ENCODE measurements at regions not wholly inside any gene's neighbourhood (a gene's known extent, or its start where the extent isn't known, plus 50 kb on each side); places are given as distances from the start of the nearest gene placed in this dataset.
"Not testable (repeated sequence)": the region's sequence is repeated elsewhere in the genome, so short reads cannot be mapped to it uniquely, and the experiment has no call there.

DNA sequence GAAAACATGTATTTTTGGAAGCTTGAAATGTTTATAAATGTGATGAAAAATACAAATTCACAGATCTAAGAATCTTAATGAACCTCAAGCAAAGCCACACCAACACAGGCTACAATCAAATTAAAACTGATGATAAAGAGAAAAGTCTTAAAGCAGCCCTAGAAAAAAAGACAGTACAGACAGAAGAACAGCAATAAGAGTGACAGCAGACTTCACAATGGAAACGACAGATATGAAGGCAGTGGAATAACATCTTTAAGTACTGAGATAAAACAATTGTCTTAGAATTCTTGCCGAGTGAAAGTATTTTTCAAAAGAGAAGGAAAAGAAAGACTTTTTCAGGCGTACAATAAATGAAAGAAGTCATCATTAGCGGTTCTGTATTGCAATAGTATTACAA is 423.6 kb upstream of the LCORL start:
- no peak for DNase-seq (ENCODE audit: low read depth)

DNA sequence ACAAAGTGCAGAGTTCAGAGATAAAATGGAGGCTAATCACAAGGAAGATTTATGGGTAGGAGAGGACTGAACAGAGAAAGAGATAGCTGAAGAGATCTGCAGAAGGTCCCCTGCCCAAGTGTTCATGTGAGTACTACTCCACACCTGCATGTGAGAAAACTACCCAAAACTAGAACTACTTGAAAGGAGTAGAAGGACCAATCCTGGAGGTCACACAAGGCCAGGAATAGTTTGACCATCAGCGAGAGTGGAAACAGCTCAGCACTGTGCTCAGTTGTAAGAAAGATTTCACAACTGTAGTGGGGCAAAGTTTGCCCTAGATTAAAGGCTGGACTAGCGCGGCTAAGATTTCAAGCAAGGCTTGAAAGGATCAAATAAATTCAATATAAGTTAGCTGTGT is 422.7 kb upstream of the LCORL start:
- no peak for DNase-seq (ENCODE audit: low read depth)

DNA sequence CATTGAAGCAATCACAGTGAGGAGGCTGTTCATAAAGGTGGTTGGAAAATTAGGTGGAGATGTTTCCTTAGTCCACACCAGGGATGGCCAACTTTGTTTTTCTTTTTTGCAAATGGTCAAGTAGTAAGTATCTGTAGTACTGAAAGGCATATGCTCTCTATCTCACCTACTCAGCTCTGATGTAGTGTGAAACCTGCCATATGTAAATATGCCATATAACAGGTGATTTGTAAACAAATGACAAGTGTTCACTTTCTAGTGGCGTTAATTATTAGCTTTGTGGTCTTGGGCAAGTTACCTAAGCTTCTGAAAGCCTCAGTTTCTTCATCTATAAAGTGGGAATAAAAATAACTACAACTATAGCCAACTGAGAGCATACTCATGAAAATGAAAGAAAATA is 421.4 kb upstream of the LCORL start:
- DNase-seq (ENCODE audit: low read depth) = no peak

DNA sequence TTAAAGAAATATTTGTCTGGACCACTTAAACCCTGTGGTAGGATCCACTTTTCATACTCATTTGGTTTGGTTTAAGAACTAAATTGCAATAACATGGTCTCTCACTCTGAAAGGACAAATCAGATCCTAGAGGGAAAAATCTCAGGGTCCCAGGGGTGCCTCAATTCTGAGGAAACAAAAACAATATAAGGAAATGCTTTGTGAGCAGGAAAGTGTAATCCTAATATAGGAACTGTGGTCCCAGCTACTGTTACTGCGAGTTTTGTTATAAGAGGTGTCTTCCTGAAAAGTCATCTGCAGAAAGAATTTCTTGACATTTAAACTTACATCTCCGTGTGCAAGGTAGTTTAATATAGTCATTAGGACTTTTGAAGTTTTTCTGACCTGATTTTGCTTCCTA is 420.1 kb upstream of the LCORL start:
- DNase-seq (ENCODE audit: low read depth) = no peak

DNA sequence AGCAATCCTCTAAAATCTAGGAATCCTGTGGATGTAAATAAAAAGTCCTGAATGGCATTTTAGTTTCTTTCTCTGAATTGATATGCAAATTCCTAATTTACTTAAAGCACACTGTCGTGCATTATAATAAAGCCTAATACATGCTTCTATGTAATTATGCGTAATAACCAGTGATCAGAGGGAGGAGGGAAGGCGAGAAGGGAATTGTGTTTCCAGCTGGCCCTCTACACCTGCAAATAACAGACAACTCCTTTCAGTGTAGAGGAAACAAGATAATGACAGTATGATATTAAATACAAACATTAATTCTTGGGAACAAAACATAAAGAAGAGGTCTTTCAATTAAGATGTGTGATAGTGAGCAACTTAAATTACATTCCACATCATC is 419.6 kb upstream of the LCORL start:
- DNase-seq (ENCODE audit: low read depth) = no peak

DNA sequence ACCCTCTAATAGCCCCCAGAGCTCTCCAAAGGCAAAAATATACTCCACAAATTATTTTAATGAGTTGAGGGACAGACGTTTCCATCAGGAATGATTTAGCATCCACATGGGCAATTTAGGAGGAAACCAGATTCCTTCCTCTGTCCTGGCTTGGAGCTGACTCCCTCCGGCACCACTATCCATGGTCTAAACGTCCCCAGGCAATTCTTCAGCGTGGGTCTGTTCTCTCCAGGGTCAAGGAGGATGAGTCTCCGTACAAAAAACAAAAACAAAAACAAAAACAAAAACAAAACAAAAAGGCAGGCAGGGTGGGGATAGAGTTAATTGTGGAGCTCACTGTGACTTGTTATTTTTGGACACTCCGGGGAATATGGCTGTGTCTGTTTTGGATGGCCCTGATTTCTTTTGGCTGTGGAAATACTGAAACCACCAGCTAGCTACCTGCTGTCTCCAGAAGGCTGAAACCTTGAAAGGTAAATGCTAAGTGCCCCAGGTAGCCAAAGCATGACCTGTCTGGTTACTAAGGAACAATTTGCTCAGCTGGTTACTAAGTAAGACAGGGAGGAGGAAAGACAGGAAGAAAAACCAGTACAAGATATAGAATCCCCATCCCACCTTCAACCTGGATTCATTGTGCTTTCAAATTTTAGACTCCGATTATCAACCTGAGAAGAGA is 419.1 kb upstream of the LCORL start:
- DNase-seq (ENCODE audit: low read depth) = no peak

DNA sequence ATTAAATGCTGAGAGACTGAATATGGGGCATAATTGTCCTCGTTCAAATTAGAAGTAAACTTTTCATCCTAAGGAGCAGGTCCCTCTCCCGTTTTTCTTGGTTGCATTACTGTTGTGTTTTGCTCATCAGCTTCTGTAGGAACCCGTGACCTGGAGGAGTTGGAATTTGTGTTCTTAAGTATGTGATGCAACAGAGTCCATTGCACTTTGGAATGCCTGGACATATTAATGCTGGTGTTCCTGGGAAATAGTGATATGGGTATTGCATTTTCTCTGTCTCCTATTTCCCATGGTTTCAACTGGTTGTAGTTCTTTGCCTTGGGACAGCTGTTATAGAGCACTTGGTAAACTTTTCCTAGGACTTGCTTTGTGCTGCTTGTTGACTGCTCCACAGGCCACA is 417.8 kb upstream of the LCORL start:
- no peak for DNase-seq (ENCODE audit: low read depth)

DNA sequence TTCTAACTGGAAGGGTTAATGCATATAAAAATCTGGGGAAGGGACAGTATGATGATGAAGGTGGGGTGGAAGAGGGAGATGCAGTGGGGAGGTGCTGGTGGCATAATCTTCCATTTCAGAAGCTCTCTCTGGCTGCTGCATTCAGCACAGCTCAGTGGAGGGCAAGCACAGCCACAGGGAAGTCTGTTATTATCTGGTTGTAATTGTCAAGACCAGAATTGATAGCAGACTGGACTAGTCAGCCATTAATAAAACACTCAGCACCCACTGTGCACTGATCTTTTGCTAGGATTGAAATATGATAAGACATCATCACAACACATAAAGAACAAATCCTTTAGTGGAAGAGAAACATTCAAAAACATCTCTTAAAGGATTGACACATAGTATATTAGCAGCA is 414.2 kb upstream of the LCORL start:
- no peak for DNase-seq (ENCODE audit: low read depth)

DNA sequence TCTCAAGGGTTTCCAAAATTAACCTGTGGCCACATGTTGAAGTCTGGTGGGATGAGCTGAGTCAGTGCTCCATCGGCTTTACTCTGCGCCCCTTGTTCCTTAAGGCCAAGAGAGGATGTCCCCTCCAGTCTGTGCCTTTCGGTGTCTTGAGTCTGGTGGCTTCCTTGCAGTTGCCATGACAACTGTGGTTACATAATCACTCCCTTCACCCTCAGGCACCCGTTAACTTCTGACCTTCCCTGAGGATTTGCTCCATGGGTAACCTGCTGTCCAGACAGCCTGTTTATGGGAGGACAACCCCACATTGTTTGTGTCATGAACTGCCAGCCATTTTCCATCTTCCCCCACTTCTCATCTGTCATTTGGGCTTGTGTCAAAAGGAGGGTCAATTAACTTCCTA is 401.1 kb upstream of the LCORL start:
- no peak for DNase-seq (ENCODE audit: low read depth)

DNA sequence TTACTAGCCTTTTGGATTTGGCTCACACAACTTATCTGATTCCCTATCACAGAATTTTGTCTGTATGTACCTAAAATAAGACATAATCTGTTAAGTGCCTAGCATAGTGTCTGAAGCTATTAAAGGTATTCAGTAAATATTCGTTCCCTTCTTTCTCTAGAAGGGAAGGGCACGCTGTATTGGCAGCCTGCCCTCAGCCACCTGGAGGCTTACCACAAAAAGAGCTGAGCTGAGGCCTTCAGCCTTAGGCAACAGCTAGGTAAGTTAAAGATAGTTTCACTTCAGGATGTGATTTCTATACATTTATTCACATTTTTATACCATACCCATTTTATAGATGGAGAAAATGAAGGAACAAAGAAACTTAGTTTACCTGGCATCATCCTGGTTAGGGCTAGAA is 400.0 kb upstream of the LCORL start:
- DNase-seq (ENCODE audit: low read depth) = no peak

DNA sequence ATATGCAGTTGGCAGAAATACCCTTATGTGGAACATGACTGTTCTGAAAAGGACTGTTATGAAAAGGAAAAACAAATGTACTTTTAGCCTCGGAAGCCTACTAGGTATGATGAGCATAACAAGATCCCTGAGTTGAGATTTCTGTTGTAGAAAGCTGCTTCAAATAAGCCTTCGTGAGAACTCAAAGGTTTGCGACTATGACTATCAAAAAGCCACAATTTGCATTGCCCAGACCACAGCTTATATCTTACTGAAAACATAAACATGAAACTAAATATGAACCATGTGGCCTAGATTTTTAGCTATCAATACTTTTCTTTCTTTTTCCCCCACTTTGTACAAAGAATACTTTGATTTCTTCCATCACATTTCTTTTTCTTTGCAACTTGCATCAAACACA is 398.2 kb upstream of the LCORL start:
- no peak for DNase-seq (ENCODE audit: low read depth)

DNA sequence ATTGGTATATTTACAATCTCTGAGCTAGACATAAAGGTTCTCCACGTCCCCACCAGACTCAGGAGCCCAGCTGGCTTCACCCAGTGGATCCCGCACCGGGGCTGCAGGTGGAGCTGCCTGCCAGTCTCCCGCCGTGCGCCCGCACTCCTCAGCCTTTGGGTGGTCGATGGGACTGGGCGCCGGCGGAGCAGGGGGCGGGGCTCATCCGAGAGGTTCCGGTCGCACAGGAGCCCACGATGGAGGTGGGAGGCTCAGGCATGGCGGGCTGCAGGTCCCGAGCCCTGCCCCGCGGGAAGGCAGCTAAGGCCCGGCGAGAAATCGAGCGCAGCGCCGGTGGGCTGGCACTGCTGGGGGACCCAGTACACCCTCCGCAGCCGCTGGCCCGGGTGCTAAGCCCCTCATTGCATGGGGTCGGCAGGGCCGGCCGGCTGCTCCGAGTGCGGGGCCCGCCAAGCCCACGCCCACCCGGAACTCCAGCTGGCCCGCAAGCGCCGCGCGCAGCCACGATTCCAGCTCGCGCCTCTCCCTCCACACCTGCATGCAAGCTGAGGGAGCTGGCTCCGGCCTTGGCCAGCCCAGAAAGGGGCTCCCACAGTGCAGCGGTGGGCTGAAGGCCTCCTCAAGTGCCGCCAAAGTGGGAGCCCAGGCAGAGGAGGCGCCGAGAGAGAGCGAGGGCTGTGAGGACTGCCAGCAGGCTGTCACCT is 396.8 kb upstream of the LCORL start:
- DNase-seq (ENCODE audit: low read depth) = not testable (repeated sequence)

DNA sequence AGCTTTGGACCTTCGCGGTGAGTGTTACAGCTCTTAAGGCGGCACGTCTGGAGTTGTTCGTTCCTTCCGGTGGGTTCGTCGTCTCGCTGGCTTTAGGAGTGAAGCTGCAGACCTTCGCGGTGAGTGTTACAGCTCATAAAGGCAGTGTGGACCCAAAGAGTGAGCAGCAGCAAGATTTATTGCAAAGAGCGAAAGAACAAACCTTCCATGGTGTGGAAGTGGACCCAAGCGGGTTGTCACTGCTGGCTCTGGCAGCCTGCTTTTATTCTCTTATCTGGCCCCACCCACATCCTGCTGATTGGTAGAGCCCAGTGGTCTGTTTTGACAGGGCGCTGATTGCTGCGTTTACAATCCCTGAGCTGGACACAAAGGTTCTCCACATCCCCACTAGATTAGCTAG is 396.1 kb upstream of the LCORL start:
- DNase-seq (ENCODE audit: low read depth) = not testable (repeated sequence)

DNA sequence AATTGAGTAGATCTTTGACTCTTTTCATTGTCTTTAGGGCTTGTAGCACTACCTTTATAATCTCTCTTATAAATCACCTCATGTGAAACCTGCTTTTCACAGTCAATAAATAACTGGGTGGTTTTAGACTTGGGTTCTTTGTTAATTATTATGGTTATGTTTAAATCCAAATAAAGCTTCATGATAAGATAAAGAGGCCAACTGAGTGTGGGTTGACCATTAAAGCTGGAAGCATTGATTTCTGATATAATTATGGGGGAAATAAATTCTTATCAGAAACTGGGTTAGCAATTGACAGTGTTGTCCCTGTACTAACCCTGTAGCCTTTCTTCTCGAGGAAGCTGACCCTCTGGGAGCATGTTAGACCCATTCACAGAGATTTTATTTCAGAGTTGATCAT is 384.7 kb upstream of the LCORL start:
- DNase-seq (ENCODE audit: low read depth) = no peak

DNA sequence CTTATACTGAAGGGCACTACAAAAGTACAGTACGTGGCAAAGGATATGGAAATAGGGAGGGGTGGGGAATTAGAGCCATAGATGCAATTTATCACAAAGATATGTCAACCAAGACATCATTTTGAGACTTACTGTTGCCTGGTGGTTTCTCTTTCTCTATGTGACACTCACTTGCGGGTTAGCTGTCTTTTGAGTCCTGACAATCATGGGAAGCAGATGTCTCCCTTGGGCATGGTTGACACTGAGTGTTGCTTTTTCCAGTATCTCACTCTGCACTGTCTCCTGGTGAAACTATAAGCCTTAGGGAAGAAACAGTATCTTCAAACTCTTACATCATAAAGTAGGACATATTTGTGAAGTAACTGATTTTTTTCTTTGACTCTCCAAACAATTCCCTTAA is 383.5 kb upstream of the LCORL start:
- DNase-seq (ENCODE audit: low read depth) = no peak

DNA sequence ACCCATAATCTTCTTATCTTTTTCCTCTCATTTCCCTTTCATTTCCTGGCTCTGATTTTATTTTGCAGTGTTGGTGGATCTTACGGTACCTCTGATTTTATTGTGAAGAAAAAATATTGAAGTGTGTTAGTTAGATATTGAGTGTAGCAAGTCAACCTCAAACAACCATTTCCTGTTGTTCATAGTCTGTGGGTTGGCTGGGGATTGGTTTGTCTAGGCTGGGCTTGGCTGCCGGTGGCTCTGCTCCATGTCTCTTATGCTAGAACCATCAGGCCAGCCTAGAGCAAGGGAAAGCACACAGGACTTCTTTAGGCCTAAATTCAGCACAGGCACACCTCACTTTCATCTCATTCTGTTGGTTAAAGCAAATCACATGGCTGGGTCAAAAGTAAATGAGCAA is 383.1 kb upstream of the LCORL start:
- no peak for DNase-seq (ENCODE audit: low read depth)

DNA sequence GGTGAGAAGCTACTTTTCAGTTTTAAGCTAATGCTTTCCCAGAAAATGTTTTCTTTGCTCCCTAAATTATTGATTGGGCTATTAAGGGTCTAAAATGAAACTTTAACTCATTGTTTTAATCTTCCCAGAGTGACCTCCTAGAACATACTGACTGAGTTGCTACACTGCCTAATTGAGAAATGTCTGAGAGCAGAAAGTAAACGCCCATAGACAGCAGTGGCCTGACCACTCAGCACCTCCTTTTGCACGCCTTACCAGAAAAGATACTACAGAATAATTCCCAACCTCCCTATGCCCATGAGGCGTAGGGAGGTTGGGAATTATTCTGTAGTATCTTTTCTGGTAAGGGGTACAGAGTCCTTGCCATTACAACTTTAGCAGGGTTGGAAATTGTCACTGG is 381.8 kb upstream of the LCORL start:
- DNase-seq (ENCODE audit: low read depth) = no peak

DNA sequence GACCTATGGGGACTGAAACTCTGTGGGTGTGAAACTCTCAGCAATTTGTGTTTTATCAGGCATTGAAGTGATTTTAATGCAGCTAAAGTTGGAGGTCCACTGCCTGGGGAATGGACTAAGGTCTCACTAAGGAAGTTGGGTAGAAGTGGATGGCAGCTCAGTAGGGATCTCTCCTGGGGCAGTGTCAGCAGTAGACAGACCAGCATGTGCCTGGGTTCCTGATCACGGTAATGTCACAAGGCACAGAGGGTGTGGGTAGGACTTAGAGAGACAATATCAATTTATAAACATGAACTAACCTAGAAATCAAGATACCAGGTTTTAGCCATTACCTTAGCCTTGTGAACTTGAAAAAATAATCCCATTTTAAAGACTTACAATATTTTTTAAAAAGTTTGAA is 380.3 kb upstream of the LCORL start:
- no peak for DNase-seq (ENCODE audit: low read depth)

DNA sequence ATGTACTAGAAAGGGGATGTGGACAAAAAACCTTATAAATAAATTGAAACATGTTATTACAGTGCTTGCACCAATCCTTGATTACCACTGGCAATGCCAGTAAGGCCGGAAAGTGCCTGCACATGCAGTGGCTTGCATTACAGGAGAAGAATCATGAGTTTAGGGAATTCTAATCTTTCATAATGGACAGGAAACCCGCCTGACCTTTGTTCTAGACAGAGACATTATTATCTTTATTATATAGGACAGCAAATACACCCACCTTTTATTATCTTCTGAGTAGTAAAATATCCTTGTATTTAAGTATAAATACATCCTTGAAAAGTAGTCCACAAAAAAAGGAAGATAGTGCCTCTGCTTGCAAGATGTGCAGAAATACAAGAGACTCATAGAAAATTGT is 379.9 kb upstream of the LCORL start:
- DNase-seq (ENCODE audit: low read depth) = no peak

DNA sequence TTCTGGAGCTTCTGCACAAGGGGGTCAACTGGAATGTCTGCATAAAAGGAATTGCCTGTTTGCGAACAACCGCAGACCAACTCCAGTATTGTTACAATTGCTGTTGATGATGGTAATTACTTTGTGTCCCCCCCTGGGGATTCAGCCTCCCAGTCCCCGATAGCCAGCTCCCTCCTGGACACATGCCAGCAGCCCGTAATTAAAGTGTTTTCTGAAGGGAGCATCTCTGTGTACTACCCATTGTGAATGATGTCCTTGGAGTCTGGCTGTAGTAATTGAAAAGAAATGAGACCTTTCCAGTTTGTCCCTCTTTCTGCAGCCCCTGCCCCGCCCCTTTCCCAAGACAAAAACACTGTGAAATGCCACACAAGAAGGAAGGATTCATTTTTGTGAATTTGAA is 377.1 kb upstream of the LCORL start:
- no peak for DNase-seq (ENCODE audit: low read depth)

DNA sequence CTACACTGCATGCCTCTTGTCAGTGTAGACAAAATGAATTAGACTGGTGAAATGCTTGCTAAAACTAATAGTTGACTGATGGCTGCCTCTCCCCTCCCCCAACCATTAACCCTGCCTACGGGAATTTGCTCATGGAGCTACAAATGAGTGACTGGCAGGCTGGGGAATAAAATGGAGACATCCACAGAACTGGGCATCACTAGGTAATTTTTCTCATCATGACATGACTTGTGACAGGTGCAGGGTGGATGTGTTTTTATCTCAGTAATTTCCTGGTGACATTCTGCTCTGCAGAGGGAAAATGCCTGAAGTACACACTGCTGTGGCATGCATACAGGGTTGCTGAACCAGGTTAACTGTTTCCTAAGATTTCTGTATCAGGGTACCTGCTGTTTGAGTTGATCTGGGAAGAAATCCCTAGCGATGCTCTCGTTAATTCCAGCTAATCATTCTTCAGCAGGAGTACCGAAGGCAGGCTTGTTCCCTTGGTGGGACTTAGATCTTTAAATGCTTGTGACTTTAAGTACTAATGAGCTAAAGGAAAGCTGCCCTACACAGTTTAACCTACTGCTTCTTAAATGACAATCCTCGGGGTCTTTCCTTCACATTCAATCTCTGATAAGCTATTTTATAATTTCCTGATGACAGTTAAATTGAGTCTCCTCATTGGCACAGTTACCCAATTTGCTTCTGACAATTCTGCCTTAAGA is 376.3 kb upstream of the LCORL start:
- no peak for DNase-seq (ENCODE audit: low read depth)

DNA sequence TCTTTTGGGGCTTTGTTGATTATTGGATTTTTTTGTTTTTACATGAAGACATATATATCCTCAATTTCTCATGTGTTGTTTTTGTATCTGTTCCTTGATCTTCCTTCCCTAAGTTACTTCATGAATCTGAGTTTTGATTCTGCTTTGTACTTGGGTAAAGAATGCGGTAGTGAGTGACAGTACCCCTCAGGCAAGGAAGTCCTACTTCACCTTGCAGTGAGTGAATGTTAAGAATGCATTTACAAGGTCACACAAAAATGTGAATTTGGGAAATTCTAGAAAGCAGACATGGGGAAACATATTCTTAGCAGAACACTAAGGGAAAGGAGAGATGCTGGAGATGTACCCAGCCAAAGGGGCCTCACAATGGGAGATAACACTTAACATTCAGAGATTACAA is 373.1 kb upstream of the LCORL start:
- DNase-seq (ENCODE audit: low read depth) = no peak

DNA sequence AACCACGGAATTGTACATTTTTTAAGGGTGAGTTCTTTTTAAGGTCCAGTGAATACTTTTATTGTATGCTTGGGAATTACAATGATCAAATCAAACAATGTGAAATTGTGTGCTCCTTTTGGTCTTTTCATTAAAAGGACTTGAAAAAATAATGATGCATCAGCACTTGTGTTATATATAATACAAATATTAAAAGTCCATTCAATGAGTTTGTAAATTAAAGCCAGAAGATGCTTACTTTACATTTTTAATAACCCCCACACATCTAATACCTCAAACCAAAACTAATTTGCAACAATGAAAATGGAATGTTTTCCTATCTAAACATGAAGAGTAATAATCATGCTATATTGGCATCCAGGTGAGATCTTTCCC is 369.8 kb upstream of the LCORL start:
- no peak for DNase-seq (ENCODE audit: low read depth)
